HEK293 (cell line): ENCODE measurements at regions not wholly inside any gene's neighbourhood (a gene's known extent, or its start where the extent isn't known, plus 50 kb on each side); places are given as distances from the start of the nearest gene placed in this dataset.

ENCODE experiments used
- CTCF ChIA-PET: fragments of 350-600 bp; formaldehyde crosslinking; extraction: SDS; loops from one replicate; lab custom pipeline; 2021; ENCODE audit warnings: antibody characterized with exemption; lab: Yijun Ruan, JAX
- POLR2A ChIA-PET: fragments of 300-600 bp; formaldehyde crosslinking; extraction: SDS; loops from one replicate; lab custom pipeline; 2020; ENCODE audit warnings: antibody characterized with exemption, inconsistent platforms; lab: Yijun Ruan, JAX
- H3K27ac ChIP-seq: fragments of 200-500 bp; sonication (Bioruptor generic); 2 replicates; pipeline ENCODE4 v1.5.1; 2014; ENCODE audit warnings: low read depth, low read length, control low read depth, inconsistent platforms; ENCODE audit errors: extremely low read depth
- H3K36me3 ChIP-seq, 2 experiments: fragments of 200-500 bp in 1 of 2; sonication (Bioruptor generic) in 1 of 2; 1 replicate in 1 of 2; 2 replicates in 1 of 2; pipeline ENCODE4 v1.5.1; 2014 to 2017; ENCODE audit warnings: inconsistent platforms in 2 of 2, low read length in 2 of 2; ENCODE audit not compliant: control insufficient read depth in 2 of 2, insufficient read depth in 1 of 2
- H3K4me1 ChIP-seq: fragments of 200-500 bp; sonication (Bioruptor generic); 2 replicates; pipeline ENCODE4 v1.5.1; 2014; ENCODE audit warnings: mild to moderate bottlenecking, low read length, inconsistent platforms; ENCODE audit not compliant: control insufficient read depth, insufficient read depth
- H3K4me3 ChIP-seq: 2 replicates; pipeline ENCODE4 v1.5.1; 2011; ENCODE audit warnings: low read depth, mild to moderate bottlenecking, control low read depth, low read length, moderate library complexity
- H3K9me3 ChIP-seq: fragments of 200-500 bp; sonication (Bioruptor generic); 2 replicates; pipeline ENCODE4 v1.5.1; 2014; ENCODE audit warnings: low read depth, low read length, inconsistent platforms; ENCODE audit not compliant: control insufficient read depth, insufficient read depth
- MEIS1 ChIP-seq: sonication (generic); formaldehyde crosslinking; IDR thresholded peaks from 2 replicates; pipeline ENCODE4 v1.8.1; 2022; ENCODE audit warnings: missing genetic modification reagents, mild to moderate bottlenecking, borderline replicate concordance
- OSR2 ChIP-seq: fragments of 450-650 bp; formaldehyde crosslinking; IDR thresholded peaks from 2 replicates; pipeline ENCODE4 v1.5.1; 2016; ENCODE audit warnings: missing biosample characterization, missing genetic modification characterization
- PRDM1 ChIP-seq: fragments of 450-650 bp; formaldehyde crosslinking; IDR thresholded peaks from 2 replicates; pipeline ENCODE4; 2016; ENCODE audit warnings: missing biosample characterization, missing genetic modification characterization
- ZBTB44 ChIP-seq: fragments of 450-650 bp; IDR thresholded peaks from 2 replicates; pipeline ENCODE4 v1.5.1; 2018; ENCODE audit warnings: missing biosample characterization, mild to moderate bottlenecking, missing genetic modification characterization
- ZNF324 ChIP-seq: fragments of 450-650 bp; formaldehyde crosslinking; IDR thresholded peaks from 2 replicates; pipeline ENCODE4 v1.5.1; 2016; ENCODE audit warnings: missing biosample characterization, missing genetic modification characterization
- ZNF366 ChIP-seq: fragments of 450-650 bp; formaldehyde crosslinking; conservative IDR thresholded peaks from 2 replicates; pipeline ENCODE4 v1.5.1; 2016; ENCODE audit warnings: missing biosample characterization, missing genetic modification characterization
- ZNF423 ChIP-seq: fragments of 450-650 bp; formaldehyde crosslinking; IDR thresholded peaks from 2 replicates; pipeline ENCODE4 v1.5.1; 2016; ENCODE audit warnings: missing biosample characterization, missing genetic modification characterization
- ZNF544 ChIP-seq: fragments of 450-650 bp; formaldehyde crosslinking; IDR thresholded peaks from 2 replicates; pipeline ENCODE4 v1.5.0; 2017; ENCODE audit warnings: missing biosample characterization, missing genetic modification characterization
- ZNF654 ChIP-seq: fragments of 450-650 bp; formaldehyde crosslinking; IDR thresholded peaks from 2 replicates; pipeline ENCODE4 v1.5.1; 2016; ENCODE audit warnings: low read depth, missing biosample characterization, missing genetic modification characterization
- ZNF776 ChIP-seq: fragments of 450-650 bp; formaldehyde crosslinking; IDR thresholded peaks from 2 replicates; pipeline ENCODE4 v1.5.0; 2017; ENCODE audit warnings: missing biosample characterization, missing genetic modification characterization, borderline replicate concordance
- ZNF785 ChIP-seq: fragments of 450-650 bp; formaldehyde crosslinking; IDR thresholded peaks from 2 replicates; pipeline ENCODE4 v1.5.1; 2016; ENCODE audit warnings: missing biosample characterization, missing genetic modification characterization
- ZNF792 ChIP-seq: fragments of 450-650 bp; formaldehyde crosslinking; IDR thresholded peaks from 2 replicates; pipeline ENCODE4 v1.5.1; 2016; ENCODE audit warnings: missing biosample characterization, missing genetic modification characterization
- ZNF843 ChIP-seq: fragments of 450-650 bp; formaldehyde crosslinking; IDR thresholded peaks from 2 replicates; pipeline ENCODE4 v1.5.1; 2016; ENCODE audit warnings: missing biosample characterization, missing genetic modification characterization
- ZSCAN18 ChIP-seq: fragments of 450-650 bp; formaldehyde crosslinking; IDR thresholded peaks from 2 replicates; pipeline ENCODE4 v1.5.1; 2016; ENCODE audit warnings: missing biosample characterization, missing genetic modification characterization
- TF ChIP-seq, protein P1 (sequence below): fragments of 450-650 bp; formaldehyde crosslinking; IDR thresholded peaks from 2 replicates; pipeline ENCODE4 v1.5.1; 2017; ENCODE audit warnings: missing biosample characterization, mild to moderate bottlenecking, missing genetic modification characterization, moderate library complexity
- TF ChIP-seq, protein P2 (sequence below): fragments of 450-650 bp; formaldehyde crosslinking; IDR thresholded peaks from 2 replicates; pipeline ENCODE4 v1.5.1; 2017; ENCODE audit warnings: missing biosample characterization, missing genetic modification characterization

DNA sequence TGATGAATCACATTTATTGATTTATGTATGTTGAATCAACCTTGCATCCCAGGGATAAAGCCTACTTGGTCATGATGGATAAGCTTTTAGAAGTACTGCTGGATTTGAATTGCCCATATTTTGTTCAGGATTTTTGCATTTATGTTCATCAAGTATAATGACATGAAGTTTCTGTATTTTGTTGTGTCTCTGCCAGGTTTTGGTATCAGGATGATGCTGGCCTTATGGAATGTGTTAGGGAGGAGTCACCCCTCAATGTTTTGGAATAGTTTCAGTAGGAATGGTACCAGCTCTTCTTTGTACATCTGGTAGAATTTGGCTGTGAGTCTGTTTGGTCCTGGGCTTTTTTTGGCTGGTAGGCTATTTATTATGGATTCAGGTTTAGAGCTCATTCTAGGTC lies 1643.1 kb upstream of the B3GALT2 start (continued):
- TF ChIP-seq ZNF776 (no peak), ZNF785 (no peak)

DNA sequence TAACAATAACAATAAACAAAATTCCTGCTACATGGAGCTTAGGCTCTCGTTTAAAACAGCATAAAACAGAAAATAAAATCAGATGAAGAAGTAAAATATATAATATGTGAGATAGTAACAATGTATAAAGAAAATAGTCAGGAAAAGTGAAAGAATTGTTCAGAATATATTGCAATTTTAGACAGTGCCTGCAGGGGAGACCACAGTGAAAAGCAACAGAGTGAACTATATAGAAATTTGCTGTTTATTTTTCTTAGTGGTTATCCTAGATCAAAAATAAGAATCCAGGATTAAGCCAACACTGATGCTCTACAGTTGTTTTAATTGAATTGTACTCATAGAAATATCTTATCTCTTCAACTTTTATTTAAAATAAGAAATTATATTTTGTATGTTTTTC lies 1639.0 kb upstream of the B3GALT2 start:
- Histone ChIP-seq H3K4me3 (no peak overlapping the region), H3K9me3 (no peaks in the 10 kb centered on the region), H3K4me1 (no peaks in the 10 kb centered on the region), H3K27ac (no peak overlapping the region), H3K36me3 (no peaks in the 10 kb centered on the region)
- CTCF ChIA-PET, result no interaction called here
- POLR2A ChIA-PET, result no interaction called here
- TF ChIP-seq ZNF324 (tag by site-specific recombination) (no peak), OSR2 (tag by site-specific recombination) (no peak), ZNF792 (tag by site-specific recombination) (no peak), ZSCAN18 (tag by site-specific recombination) (no peak), ZNF843 (tag by site-specific recombination) (no peak), ZNF544 (tag by site-specific recombination) (no peak), MEIS1 (CRISPR knock-in tag) (no peak)

- no peak overlapping the region for H3K27ac ChIP-seq
Measured at GRCh38 chr1:194821091-194821490, 1634.7 kb upstream of the B3GALT2 start.

More at GRCh38 chr1:194821091-194821490, 1634.7 kb upstream of the B3GALT2 start:
- Histone ChIP-seq H3K36me3 (no peaks in the 10 kb centered on the region), H3K9me3 (no peaks in the 10 kb centered on the region), H3K4me1 (no peaks in the 10 kb centered on the region), H3K4me3 (no peak overlapping the region)
- CTCF ChIA-PET, result no interaction called here
- POLR2A ChIA-PET, result no interaction called here
- TF ChIP-seq ZBTB44 (tag by site-specific recombination) (no peak), PRDM1 (no peak), ZNF654 (tag by site-specific recombination) (no peak), ZNF366 (tag by site-specific recombination) (no peak), ZNF423 (tag by site-specific recombination) (no peak)
- TF ChIP-seq, protein P1, sequence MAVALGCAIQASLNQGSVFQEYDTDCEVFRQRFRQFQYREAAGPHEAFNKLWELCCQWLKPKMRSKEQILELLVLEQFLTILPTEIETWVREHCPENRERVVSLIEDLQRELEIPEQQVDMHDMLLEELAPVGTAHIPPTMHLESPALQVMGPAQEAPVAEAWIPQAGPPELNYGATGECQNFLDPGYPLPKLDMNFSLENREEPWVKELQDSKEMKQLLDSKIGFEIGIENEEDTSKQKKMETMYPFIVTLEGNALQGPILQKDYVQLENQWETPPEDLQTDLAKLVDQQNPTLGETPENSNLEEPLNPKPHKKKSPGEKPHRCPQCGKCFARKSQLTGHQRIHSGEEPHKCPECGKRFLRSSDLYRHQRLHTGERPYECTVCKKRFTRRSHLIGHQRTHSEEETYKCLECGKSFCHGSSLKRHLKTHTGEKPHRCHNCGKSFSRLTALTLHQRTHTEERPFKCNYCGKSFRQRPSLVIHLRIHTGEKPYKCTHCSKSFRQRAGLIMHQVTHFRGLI (tag by site-specific recombination), result no peak
- TF ChIP-seq, protein P2, sequence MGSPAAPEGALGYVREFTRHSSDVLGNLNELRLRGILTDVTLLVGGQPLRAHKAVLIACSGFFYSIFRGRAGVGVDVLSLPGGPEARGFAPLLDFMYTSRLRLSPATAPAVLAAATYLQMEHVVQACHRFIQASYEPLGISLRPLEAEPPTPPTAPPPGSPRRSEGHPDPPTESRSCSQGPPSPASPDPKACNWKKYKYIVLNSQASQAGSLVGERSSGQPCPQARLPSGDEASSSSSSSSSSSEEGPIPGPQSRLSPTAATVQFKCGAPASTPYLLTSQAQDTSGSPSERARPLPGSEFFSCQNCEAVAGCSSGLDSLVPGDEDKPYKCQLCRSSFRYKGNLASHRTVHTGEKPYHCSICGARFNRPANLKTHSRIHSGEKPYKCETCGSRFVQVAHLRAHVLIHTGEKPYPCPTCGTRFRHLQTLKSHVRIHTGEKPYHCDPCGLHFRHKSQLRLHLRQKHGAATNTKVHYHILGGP (tag by site-specific recombination), result no peak
